HG03565 (cell line): ENCODE measurements at regions not wholly inside any gene's neighbourhood (a gene's known extent, or its start where the extent isn't known, plus 50 kb on each side); places are given as distances from the start of the nearest gene placed in this dataset.

Source experiments
- ATAC-seq: cut with Tn5 transposase; IDR thresholded peaks from one replicate; pipeline ENCODE4 v1.9.1; 2021; ENCODE audit warnings: mild to moderate bottlenecking, moderate library complexity; ENCODE audit not compliant: unreplicated experiment

GRCh38 chr6:149176971-149177667 is 140.4 kb upstream of the TAB2 start:
- ATAC-seq: no peak

GRCh38 chr6:149179431-149179830 is 138.1 kb upstream of the TAB2 start:
- no peak for ATAC-seq

GRCh38 chr6:149181304-149181703 is 136.2 kb upstream of the TAB2 start:
- no peak for ATAC-seq

GRCh38 chr6:149182262-149182661 is 135.2 kb upstream of the TAB2 start:
- no peak for ATAC-seq

- no peak for ATAC-seq
Observed at GRCh38 chr6:149184523-149184922, 133.0 kb upstream of the TAB2 start.

GRCh38 chr6:149185799-149186357 is 131.6 kb upstream of the TAB2 start:
- no peak for ATAC-seq

- no peak for ATAC-seq
Observed at GRCh38 chr6:149186873-149187272, 130.6 kb upstream of the TAB2 start.

- no peak for ATAC-seq
Observed at GRCh38 chr6:149190224-149190831, 127.2 kb upstream of the TAB2 start.

- no peak for ATAC-seq
Observed at GRCh38 chr6:149194820-149195558, 122.5 kb upstream of the TAB2 start.

- no peak for ATAC-seq
Observed at GRCh38 chr6:149196091-149196490, 121.4 kb upstream of the TAB2 start.

GRCh38 chr6:149197482-149197881 is 120.0 kb upstream of the TAB2 start:
- no peak for ATAC-seq

- no peak for ATAC-seq
Observed at GRCh38 chr6:149198265-149198664, 119.2 kb upstream of the TAB2 start.

GRCh38 chr6:149200282-149200945 is 117.1 kb upstream of the TAB2 start:
- ATAC-seq: no peak

GRCh38 chr6:149201068-149201655 is 116.3 kb upstream of the TAB2 start:
- ATAC-seq: no peak

GRCh38 chr6:149202100-149202499 is 115.4 kb upstream of the TAB2 start:
- no peak for ATAC-seq

GRCh38 chr6:149202952-149203351 is 114.6 kb upstream of the TAB2 start:
- ATAC-seq: no peak

- no peak for ATAC-seq
Observed at GRCh38 chr6:149203509-149203908, 114.0 kb upstream of the TAB2 start.

- no peak for ATAC-seq
Observed at GRCh38 chr6:149208134-149208601, 109.3 kb upstream of the TAB2 start.

GRCh38 chr6:149209871-149210775 is 107.4 kb upstream of the TAB2 start:
- ATAC-seq: no peak
